HL-60 (cell line): ENCODE measurements at regions not wholly inside any gene's neighbourhood (a gene's known extent, or its start where the extent isn't known, plus 50 kb on each side); places are given as distances from the start of the nearest gene placed in this dataset.

Experiments used
- DNase-seq, 2 experiments: peaks; one replicate each; pipeline ENCODE4 v3.0.0-alpha.2; 2010 to 2020; ENCODE audit warnings: low read depth in 1 of 2, low spot score in 1 of 2
- H3K27ac ChIP-seq: fragments of 250-450 bp; sonication (Bioruptor Pico); replicated peaks from 2 replicates; pipeline ENCODE4 v1.5.1; 2020; ENCODE audit warnings: mild to moderate bottlenecking, moderate library complexity
- H3K27me3 ChIP-seq: fragments of 250-450 bp; sonication (Bioruptor Pico); 2 replicates; pipeline ENCODE4 v1.5.1; 2021; ENCODE audit warnings: mild to moderate bottlenecking, moderate library complexity; ENCODE audit not compliant: insufficient read depth, poor library complexity, severe bottlenecking
- H3K4me3 ChIP-seq: replicated peaks from 2 replicates; pipeline ENCODE4 v1.5.1; 2011; ENCODE audit warnings: mild to moderate bottlenecking, control low read depth, low read length; ENCODE audit not compliant: insufficient read depth
- GABPA ChIP-seq: IDR thresholded peaks from 2 replicates; pipeline ENCODE4 v1.6.1; 2012; ENCODE audit warnings: low read depth
- POLR2AphosphoS5 ChIP-seq: IDR thresholded peaks from 2 replicates; pipeline ENCODE4 v1.6.1; 2012; ENCODE audit warnings: low read depth
- SPI1 ChIP-seq: IDR thresholded peaks from 2 replicates; pipeline ENCODE4 v1.6.1; 2012; ENCODE audit warnings: low read depth, mild to moderate bottlenecking, borderline replicate concordance
- TF ChIP-seq, protein P1 (sequence below): IDR thresholded peaks from 2 replicates; pipeline ENCODE4 v1.6.1; 2012; ENCODE audit warnings: low read depth; ENCODE audit not compliant: insufficient replicate concordance
- TF ChIP-seq, protein P2 (sequence below): IDR thresholded peaks from one replicate; pipeline ENCODE4 v1.5.1; 2011; ENCODE audit warnings: low read length, control low read depth, inconsistent platforms; ENCODE audit not compliant: insufficient read depth

DNA sequence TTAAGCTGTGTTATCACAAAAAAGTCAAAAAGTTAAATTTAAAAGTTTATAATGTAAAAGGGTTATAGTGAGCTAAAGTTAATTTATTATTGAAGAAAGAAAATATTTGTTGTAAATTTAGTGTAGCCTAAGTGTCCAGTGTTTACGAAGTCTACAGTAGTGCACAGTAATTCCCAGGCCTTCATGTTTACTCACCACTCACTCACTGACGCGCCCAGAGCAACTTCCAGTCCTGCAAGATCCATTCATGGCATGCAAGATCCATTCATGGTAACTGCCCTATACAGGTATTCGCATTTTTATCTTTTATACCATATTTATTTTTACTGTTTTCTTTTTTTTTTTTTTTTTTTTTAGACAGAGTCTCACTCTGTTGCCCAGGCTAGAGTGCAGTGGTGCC, 69.5 kb downstream of the TPRA1 start:
- Histone ChIP-seq H3K27ac (no peak overlapping the region), H3K27me3 (no peaks in the 10 kb centered on the region), H3K4me3 (no peak overlapping the region)
- DNase-seq, result no peak
- TF ChIP-seq, protein P1, sequence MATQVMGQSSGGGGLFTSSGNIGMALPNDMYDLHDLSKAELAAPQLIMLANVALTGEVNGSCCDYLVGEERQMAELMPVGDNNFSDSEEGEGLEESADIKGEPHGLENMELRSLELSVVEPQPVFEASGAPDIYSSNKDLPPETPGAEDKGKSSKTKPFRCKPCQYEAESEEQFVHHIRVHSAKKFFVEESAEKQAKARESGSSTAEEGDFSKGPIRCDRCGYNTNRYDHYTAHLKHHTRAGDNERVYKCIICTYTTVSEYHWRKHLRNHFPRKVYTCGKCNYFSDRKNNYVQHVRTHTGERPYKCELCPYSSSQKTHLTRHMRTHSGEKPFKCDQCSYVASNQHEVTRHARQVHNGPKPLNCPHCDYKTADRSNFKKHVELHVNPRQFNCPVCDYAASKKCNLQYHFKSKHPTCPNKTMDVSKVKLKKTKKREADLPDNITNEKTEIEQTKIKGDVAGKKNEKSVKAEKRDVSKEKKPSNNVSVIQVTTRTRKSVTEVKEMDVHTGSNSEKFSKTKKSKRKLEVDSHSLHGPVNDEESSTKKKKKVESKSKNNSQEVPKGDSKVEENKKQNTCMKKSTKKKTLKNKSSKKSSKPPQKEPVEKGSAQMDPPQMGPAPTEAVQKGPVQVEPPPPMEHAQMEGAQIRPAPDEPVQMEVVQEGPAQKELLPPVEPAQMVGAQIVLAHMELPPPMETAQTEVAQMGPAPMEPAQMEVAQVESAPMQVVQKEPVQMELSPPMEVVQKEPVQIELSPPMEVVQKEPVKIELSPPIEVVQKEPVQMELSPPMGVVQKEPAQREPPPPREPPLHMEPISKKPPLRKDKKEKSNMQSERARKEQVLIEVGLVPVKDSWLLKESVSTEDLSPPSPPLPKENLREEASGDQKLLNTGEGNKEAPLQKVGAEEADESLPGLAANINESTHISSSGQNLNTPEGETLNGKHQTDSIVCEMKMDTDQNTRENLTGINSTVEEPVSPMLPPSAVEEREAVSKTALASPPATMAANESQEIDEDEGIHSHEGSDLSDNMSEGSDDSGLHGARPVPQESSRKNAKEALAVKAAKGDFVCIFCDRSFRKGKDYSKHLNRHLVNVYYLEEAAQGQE, result no peak
- TF ChIP-seq, protein P2, sequence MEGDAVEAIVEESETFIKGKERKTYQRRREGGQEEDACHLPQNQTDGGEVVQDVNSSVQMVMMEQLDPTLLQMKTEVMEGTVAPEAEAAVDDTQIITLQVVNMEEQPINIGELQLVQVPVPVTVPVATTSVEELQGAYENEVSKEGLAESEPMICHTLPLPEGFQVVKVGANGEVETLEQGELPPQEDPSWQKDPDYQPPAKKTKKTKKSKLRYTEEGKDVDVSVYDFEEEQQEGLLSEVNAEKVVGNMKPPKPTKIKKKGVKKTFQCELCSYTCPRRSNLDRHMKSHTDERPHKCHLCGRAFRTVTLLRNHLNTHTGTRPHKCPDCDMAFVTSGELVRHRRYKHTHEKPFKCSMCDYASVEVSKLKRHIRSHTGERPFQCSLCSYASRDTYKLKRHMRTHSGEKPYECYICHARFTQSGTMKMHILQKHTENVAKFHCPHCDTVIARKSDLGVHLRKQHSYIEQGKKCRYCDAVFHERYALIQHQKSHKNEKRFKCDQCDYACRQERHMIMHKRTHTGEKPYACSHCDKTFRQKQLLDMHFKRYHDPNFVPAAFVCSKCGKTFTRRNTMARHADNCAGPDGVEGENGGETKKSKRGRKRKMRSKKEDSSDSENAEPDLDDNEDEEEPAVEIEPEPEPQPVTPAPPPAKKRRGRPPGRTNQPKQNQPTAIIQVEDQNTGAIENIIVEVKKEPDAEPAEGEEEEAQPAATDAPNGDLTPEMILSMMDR, result no peak
- TF ChIP-seq POLR2AphosphoS5 (no peak), SPI1 (no peak), GABPA (no peak)

DNA sequence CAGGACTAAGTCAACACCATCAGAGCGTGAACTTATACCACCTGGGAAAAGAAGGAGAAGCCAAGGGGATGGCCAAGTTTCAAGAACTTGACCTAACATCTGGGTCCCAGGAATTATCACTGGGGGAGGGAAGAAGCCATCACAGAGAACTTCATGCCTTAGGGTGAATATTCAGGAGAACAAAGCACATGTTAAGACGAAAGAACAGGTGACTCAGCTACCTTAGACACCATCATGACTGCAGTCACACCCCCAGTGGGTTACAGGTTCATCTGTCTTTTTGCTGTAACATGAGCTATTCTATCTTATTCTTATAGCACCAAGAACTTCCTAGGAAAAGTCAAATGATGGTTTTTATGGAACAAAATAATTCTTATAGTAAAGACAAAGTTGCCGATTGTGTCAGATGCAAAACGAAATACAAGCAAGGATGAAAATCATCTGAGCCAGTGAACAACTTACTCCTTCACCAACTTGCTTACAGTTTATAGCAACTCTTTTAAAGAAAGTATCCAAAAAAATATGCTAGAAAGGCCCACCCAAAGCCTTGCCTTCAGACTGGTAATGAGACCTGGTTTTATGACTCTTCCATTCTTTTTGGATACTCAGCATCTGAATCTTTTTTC, 72.0 kb downstream of the TPRA1 start:
- no peak for DNase-seq
- no peaks in the 10 kb centered on the region for H3K27me3 ChIP-seq
- TF ChIP-seq SPI1 (no peak), GABPA (no peak), POLR2AphosphoS5 (no peak)
- TF ChIP-seq, protein P1, result no peak
- TF ChIP-seq, protein P2, result no peak
- no peak overlapping the region for H3K27ac ChIP-seq
- no peak overlapping the region for H3K4me3 ChIP-seq

DNA sequence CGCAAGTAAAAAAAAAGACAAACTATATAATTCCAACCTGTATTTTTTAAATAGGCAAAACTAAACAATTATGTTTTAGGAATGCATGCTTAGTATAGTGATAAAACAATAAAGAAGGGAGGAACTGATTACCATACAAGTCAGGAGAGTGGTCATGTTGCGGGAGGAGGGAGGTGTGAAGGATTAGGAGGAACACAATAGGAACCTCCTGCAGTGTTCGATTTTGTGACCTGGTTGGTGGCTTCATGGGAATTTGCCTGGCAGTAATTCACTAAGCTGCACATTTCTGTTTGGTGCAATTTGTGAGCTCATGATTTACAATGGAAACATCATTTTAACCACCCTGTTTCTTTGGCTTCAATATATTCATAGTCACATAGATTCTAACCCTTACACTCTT, 78.3 kb downstream of the TPRA1 start:
- H3K27ac ChIP-seq, result no peak overlapping the region
- H3K27me3 ChIP-seq, result peaks cover 3% of the 10 kb centered on the region
- no peak overlapping the region for H3K4me3 ChIP-seq
- no peak for DNase-seq
- no peak for TF ChIP-seq GABPA
- no peak for TF ChIP-seq POLR2AphosphoS5
- TF ChIP-seq, protein P1, result no peak
- TF ChIP-seq SPI1, result no peak
- TF ChIP-seq, protein P2, result no peak
